ENCODE measurements at regions not wholly inside any gene's neighbourhood (a gene's known extent, or its start where the extent isn't known, plus 50 kb on each side); places are given as distances from the start of the nearest gene placed in this dataset.

- Histone ChIP-seq H3K79me1 (ENCODE audit: low read depth in 1 of 2, low read length in 2 of 2) (no peaks in the 10 kb centered on the region), H2BK5ac (ENCODE audit: low read depth, low read length, poor library complexity, severe bottlenecking) (peak overlapping the region; percentile 81), H3K56ac (ENCODE audit: extremely low read depth, insufficient read depth, low read length) (no peak overlapping the region), H4K5ac (ENCODE audit: low read depth, low read length) (no peak overlapping the region; the same call in 1 of the 2 replicates), H2AFZ (replicated peaks; ENCODE audit: low read length, poor library complexity) (no peak overlapping the region), H3K4me1 (ENCODE audit: control insufficient read depth, insufficient read depth, low read length) (peaks cover 14% of the 10 kb centered on the region), H3K36me3 (ENCODE audit: control insufficient read depth, insufficient read depth, low read length) (no peaks in the 10 kb centered on the region), H3K27me3 (ENCODE audit: control insufficient read depth, insufficient read depth, low read length) (no peaks in the 10 kb centered on the region), H3K9ac (ENCODE audit: low read depth, low read length) (no peak overlapping the region), H2BK15ac (ENCODE audit: low read depth, low read length) (no peak overlapping the region), H4K91ac (ENCODE audit: insufficient read depth, low read depth, low read length) (no peak overlapping the region; the same call in 1 of the 2 replicates), H2BK20ac (ENCODE audit: low read depth, low read length) (0 out of 2 replicates have a peak overlapping the region, but pooled peaks have one; percentile 27), H4K20me1 (ENCODE audit: insufficient read depth, low read length) (no peaks in the 10 kb centered on the region), H2AK9ac (replicated peaks; ENCODE audit: low read depth, low read length, poor library complexity) (no peak overlapping the region), H2AK5ac (ENCODE audit: low read depth, low read length) (no peak overlapping the region), H3K4me2 (ENCODE audit: low read depth, low read length) (peak overlapping the region; percentile 43; the same call in 1 of the 2 replicates), H3K18ac (ENCODE audit: low read depth, low read length) (no peak overlapping the region; the same call in 1 of the 2 replicates), H3K9me1 (ENCODE audit: insufficient read depth, low read length) (no peaks in the 10 kb centered on the region), H4K8ac (ENCODE audit: low read depth in 2 of 2, low read length in 2 of 2) (peak overlapping the region in 1 of 2 experiments; percentile 47; a peak in 1 of 4 replicates), H2BK120ac (ENCODE audit: low read depth, low read length) (peak overlapping the region; percentile 13), H3K9me3 (ENCODE audit: control insufficient read depth, insufficient read depth, low read length) (no peaks in the 10 kb centered on the region), H3K4ac (ENCODE audit: low read depth, low read length) (no peak overlapping the region), H3K14ac (replicated peaks; ENCODE audit: low read depth, low read length) (no peak overlapping the region), H3K27ac (ENCODE audit: insufficient read depth, low read length) (no peak overlapping the region), H3K23ac (ENCODE audit: low read depth, low read length) (no peak overlapping the region), H3K4me3 (ENCODE audit: insufficient read depth, low read depth, low read length) (no peak overlapping the region)
- intact Hi-C loops (cut with micrococcal nuclease): loop anchor here (5.0 to 10.0 kb wide), 3 partner anchors 62 to 598 kb away; partner anchors contain the start of gene STT3B
- dilution Hi-C loops (cut with HindIII; ENCODE audit: low sequenced_read_pairs, unreplicated experiment): no loop called here
- no TSS peak for BruUV-seq (replicated peaks)
- ChIA-PET CTCF (interaction anchor here (1.4 kb wide), 1 partner anchor 21 kb away, joined by 3 read pairs; no protein-coding TSS in a partner anchor), POLR2A (ENCODE audit: unreplicated experiment) (no interaction called here)
- DNase-seq (peak; percentile 84), ATAC-seq (ENCODE audit: low read depth) (peak; percentile 77)
- no CpG with 5 or more reads among the region's 4 CpGs for WGBS, 2 experiments (ENCODE audit: extremely low coverage in 2 of 2, insufficient read length in 1 of 2)
- in situ Hi-C loops (cut with MboI; ENCODE audit: low sequenced_read_pairs): no loop called here
- no peak for TF ChIP-seq ELK1 (IDR thresholded peaks at IDR 0.05; ENCODE audit: borderline replicate concordance, low read depth, low read length)
- no peak for TF ChIP-seq USF2 (IDR thresholded peaks at IDR 0.05; ENCODE audit: low read depth, low read length)
Measured at GRCh38 chr3:31166249-31166885, 271.9 kb upstream of the GADL1 start.

All from IMR-90 (cell line).